Stimulated activated naive B cell treated with anti-CD40 and anti-IgM and Interleukin-4, amounts not matched to agents 10 μg/mL and 1 μg/mL and 100 μg/mL, for 72 hours (primary cell): ENCODE measurements at regions not wholly inside any gene's neighbourhood (a gene's known extent, or its start where the extent isn't known, plus 50 kb on each side); places are given as distances from the start of the nearest gene placed in this dataset.

Experiments used
- ATAC-seq, 2 donors: fragments of 150-1000 bp; cut with Tn5 transposase; replicated peaks; 2 replicates each; pipeline ENCODE4 v1.10.0; 2021; ENCODE audit warnings: moderate library complexity in 1 of 2
- DNase-seq: peaks from one replicate; pipeline ENCODE4 v3.0.0; 2021
- H3K27ac Mint-ChIP-seq: one replicate; pipeline ENCODE4 v1.8.0; 2022; ENCODE audit warnings: mild to moderate bottlenecking, mixed read lengths
- H3K27me3 Mint-ChIP-seq, 2 donors: one replicate each; pipeline ENCODE4 v1.8.0; 2022; ENCODE audit warnings: mixed read lengths in 2 of 2
- H3K36me3 Mint-ChIP-seq, 2 donors: one replicate each; pipeline ENCODE4 v1.8.0; 2022; ENCODE audit warnings: mixed read lengths in 2 of 2, mild to moderate bottlenecking in 1 of 2
- H3K4me1 Mint-ChIP-seq, 2 donors: one replicate each; pipeline ENCODE4 v1.8.0; 2022; ENCODE audit warnings: mixed read lengths in 2 of 2, mild to moderate bottlenecking in 1 of 2
- H3K4me3 Mint-ChIP-seq, 2 donors: one replicate each; pipeline ENCODE4 v1.8.0; 2022; ENCODE audit warnings: mild to moderate bottlenecking in 2 of 2, mixed read lengths in 2 of 2, moderate library complexity in 1 of 2
- H3K9me3 Mint-ChIP-seq, 2 donors: one replicate each; pipeline ENCODE4 v1.8.0; 2022; ENCODE audit warnings: mixed read lengths in 2 of 2, mild to moderate bottlenecking in 1 of 2

DNA sequence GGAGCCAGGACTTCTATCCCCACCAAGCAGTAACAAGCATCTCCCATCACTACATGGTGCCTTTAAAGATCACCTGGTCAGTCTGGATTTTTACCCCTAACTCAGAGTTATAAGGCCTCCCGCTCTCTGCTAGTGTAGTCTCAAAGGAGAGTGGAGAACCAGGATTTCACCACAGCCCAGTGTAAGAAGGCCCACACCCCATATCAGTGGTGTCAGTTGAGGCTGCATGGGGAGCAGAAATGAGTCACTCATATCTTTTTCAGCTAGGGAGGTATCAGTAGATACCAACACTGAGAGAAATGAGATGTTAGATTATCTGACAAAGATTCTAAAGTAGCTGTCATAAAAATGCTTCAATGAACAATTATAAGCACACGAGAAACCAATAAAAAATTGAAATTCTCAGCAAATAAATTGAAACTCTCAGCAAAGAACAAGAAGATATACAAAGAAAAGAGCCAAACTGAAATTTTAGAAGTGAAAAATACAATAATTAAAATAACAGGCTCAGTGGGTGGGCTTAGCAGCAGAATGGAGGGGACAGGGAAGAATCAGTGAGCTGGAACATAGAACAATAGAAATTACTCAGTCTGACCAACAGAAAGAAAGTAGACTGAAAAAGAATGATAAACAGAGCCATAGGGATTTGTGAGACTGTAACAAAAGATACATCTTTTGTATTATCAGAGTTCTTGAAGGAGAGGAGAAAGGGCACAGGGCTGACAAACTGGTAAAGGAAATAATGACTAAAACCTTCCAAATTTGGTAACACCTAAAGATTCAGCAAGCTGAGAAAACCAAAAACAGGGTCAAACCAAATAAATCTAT lies 257.7 kb downstream of the ANAPC1 start:
- Mint-ChIP-seq H3K27me3 (peaks cover 3 to 7% of the 10 kb centered on the region in 2 donors), H3K9me3 (peaks cover 21 to 23% of the 10 kb centered on the region in 2 donors), H3K4me1 (peaks cover 7 to 29% of the 10 kb centered on the region in 2 donors), H3K27ac (no peak overlapping the region), H3K4me3 (no peak overlapping the region), H3K36me3 (peaks cover 10 to 27% of the 10 kb centered on the region in 2 donors)
- peak; percentile 54 to 55 for ATAC-seq
- no peak for DNase-seq

DNA sequence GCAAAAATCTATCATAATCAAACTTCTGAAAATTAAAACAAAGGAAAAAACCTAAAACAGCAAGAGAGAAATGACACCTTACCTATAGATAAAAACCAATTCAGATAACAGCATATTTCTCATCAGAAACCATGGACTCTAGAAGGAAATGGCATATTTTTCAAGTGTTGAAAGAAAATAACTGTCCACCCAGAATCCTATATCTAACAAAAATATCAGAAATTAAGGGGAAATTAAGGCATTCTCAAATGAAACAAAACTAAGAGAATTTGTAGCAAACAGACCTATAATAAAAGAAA lies 257.2 kb downstream of the ANAPC1 start:
- no peak for DNase-seq
- Mint-ChIP-seq H3K4me1 (peaks cover 7 to 29% of the 10 kb centered on the region in 2 donors), H3K4me3 (no peak overlapping the region), H3K27ac (no peak overlapping the region), H3K36me3 (peaks cover 10 to 27% of the 10 kb centered on the region in 2 donors), H3K9me3 (peaks cover 21 to 23% of the 10 kb centered on the region in 2 donors), H3K27me3 (peaks cover 3 to 7% of the 10 kb centered on the region in 2 donors)
- ATAC-seq = no peak

DNA sequence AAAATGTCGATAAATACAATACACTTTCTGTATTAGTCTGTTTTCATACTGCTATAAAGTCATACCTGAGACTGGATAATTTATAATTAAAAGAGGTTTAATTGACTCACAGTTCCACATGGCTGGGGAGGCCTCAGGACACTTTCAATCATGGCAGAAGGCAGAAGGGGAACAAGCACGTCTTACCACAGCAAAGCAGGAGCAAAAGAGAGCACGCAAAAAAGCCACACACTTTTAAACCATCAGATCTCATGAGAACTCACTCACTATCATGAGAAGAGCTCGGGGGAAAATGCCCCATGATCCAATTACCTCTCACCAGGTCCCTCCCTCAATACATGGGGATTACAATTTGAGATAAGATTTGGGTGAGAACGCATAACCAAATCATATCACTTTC lies 256.7 kb downstream of the ANAPC1 start:
- Mint-ChIP-seq H3K4me3 (no peak overlapping the region), H3K27me3 (peaks cover 3 to 7% of the 10 kb centered on the region in 2 donors), H3K9me3 (peaks cover 21 to 23% of the 10 kb centered on the region in 2 donors), H3K4me1 (peaks cover 7 to 30% of the 10 kb centered on the region in 2 donors), H3K36me3 (peaks cover 10 to 27% of the 10 kb centered on the region in 2 donors), H3K27ac (no peak overlapping the region)
- no peak for DNase-seq
- ATAC-seq = no peak

DNA sequence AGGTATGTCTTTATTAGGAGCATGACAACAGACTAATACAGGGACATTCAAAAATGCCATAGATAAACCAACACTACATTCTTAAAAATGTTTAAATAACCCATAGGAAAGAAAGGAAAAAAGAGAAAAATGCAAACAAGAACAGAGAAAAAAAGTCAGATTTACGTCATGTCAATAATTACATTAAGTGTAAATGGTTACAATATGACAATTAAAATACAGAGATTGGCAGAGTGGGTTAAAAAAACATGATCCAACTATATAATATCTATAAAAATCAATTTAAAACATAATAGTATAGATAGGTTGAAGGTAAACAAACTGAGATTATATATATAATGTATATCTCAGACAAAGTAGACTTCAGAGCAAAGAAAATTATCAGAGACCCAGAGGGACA lies 255.8 kb downstream of the ANAPC1 start:
- no peak for ATAC-seq
- Mint-ChIP-seq H3K27ac (no peak overlapping the region), H3K4me1 (peaks cover 14 to 38% of the 10 kb centered on the region in 2 donors), H3K9me3 (peaks cover 21 to 23% of the 10 kb centered on the region in 2 donors), H3K27me3 (peaks cover 3 to 11% of the 10 kb centered on the region in 2 donors), H3K36me3 (peaks cover 10 to 27% of the 10 kb centered on the region in 2 donors), H3K4me3 (no peak overlapping the region)
- no peak for DNase-seq

DNA sequence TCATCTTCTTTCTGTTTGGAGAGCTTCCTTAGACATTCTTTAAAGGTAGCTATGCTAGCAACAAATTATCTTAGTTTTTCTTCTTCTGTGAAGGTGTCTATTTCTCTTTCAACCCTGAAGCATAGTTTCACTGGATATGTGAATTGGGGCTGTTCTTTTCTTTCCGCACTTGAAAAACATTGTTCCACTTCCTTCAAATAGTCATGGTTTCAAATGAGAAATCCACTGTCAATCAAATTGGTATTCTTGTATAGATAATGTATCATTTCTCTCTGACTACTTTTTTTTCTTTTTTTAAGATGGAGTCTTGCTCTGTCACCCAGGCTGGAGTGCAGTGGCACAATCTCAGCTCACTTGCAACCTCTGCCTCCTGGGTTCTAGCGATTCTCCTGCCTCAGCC lies 254.0 kb downstream of the ANAPC1 start:
- Mint-ChIP-seq H3K4me1 (peaks cover 8 to 33% of the 10 kb centered on the region in 2 donors), H3K9me3 (peaks cover 21 to 23% of the 10 kb centered on the region in 2 donors), H3K27ac (no peak overlapping the region), H3K27me3 (peaks cover 4 to 17% of the 10 kb centered on the region in 2 donors), H3K36me3 (peaks cover 11 to 27% of the 10 kb centered on the region in 2 donors), H3K4me3 (no peak overlapping the region)
- ATAC-seq = no peak
- DNase-seq = no peak

DNA sequence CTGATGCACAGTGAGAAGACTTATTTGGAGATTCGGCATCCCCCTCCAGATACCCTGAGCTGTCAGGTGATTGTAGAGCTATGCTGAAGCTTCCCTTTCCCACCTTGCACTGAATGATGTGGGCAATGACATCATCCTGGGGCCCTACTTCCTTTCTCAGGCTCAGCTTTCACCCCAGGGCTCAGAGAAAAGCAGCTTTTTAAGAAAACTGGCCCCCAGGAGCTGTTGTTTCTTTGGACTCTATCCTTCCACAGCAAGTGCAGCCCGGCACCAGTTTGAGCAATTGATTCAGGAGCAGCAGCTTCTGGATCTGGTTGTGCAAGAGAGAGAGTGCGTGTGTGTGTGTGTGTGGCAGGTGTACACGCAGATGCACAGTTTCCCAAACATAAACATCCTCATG lies 251.3 kb downstream of the ANAPC1 start:
- peak; percentile 75 to 83 for ATAC-seq
- Mint-ChIP-seq H3K4me1 (peaks cover 8 to 15% of the 10 kb centered on the region in 2 donors), H3K4me3 (no peak overlapping the region), H3K27ac (peak overlapping the region; percentile 2), H3K9me3 (peaks cover 19% of the 10 kb centered on the region in 2 donors), H3K36me3 (peaks cover 7 to 18% of the 10 kb centered on the region in 2 donors), H3K27me3 (peaks cover 9 to 17% of the 10 kb centered on the region in 2 donors)
- no peak for DNase-seq

DNA sequence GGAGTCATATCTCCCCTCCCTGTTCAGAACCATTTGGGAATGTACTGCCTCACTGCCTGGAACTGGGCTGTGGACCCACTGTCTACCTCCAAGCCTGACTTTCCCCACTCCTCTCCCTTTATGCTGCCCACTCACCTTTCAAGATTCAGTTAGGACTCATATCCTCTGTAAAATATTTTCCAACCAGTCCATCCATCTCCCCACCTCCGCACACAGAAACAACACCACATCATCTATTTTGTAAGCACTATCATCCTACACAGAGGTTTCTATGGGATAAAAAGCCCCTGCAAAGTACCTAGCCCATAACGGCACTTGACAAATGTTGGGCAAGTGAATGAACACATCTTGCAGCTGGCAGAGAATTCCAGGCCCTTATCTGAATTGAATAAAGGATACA lies 250.8 kb downstream of the ANAPC1 start:
- H3K4me3 Mint-ChIP-seq = no peak overlapping the region
- ATAC-seq = no peak
- H3K4me1 Mint-ChIP-seq = peaks cover 8 to 15% of the 10 kb centered on the region in 2 donors
- peaks cover 15 to 19% of the 10 kb centered on the region in 2 donors for H3K9me3 Mint-ChIP-seq
- peaks cover 7 to 14% of the 10 kb centered on the region in 2 donors for H3K36me3 Mint-ChIP-seq
- H3K27ac Mint-ChIP-seq = no peak overlapping the region
- peaks cover 9 to 17% of the 10 kb centered on the region in 2 donors for H3K27me3 Mint-ChIP-seq
- DNase-seq = no peak

DNA sequence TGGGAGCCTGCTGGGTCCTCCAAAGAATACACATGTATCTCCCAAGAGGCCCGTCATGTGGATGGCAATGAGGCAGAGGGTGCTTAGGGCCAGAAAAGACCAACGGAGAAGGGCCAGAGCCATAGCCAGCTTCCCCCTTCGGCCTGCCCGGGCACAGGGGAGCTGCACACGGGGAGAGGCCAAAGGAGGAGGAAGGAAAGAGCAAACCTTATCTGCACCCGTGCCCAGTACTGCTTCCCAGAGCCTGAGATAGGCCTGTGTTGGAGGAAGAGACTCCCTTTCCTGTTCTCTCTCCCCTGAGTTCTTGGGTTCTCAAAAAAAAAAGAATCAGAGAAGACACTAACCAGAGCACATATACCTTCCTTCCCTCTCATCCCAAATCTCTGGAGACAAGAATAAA lies 250.3 kb downstream of the ANAPC1 start:
- Mint-ChIP-seq H3K27ac (no peak overlapping the region), H3K9me3 (peaks cover 11 to 18% of the 10 kb centered on the region in 2 donors), H3K4me1 (peaks cover 8 to 15% of the 10 kb centered on the region in 2 donors), H3K27me3 (peaks cover 9 to 15% of the 10 kb centered on the region in 2 donors), H3K36me3 (peaks cover 7 to 12% of the 10 kb centered on the region in 2 donors), H3K4me3 (no peak overlapping the region)
- no peak for DNase-seq
- ATAC-seq = no peak

DNA sequence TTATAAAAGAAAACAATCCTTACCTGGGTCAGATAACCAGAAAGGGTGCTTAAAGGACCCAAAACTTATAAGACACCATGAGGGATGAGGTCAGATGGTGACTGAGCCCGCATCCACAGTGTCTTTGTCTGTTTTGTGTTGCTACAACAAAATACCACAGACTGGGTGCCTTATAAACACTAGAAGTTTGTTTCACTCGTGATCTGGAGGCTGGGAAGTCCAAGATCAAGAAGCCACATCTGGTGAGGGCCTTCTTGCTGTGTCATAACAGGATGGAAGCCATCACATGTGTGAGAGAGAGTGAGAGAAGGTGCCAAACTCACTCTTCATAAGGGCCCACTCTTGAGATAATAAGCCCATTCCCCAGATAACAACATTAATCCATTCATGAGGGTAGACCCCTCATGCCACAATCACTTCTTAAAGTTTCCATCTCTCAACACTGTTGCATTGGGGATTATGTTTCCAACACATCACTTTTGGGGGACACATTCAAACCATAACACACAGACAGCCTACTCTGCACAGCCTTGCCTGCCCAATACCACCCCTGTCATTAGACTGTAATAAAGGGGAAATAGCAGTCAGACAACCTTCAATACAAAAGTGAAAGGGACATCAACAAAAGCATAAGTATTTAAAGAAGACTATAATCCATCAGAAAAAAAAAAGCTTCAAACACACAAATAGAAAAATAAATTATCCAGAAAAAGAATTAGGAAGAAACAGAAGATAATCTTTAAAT lies 249.8 kb downstream of the ANAPC1 start:
- Mint-ChIP-seq H3K9me3 (peaks cover 6 to 19% of the 10 kb centered on the region in 2 donors), H3K36me3 (peaks cover 4 to 6% of the 10 kb centered on the region in 2 donors), H3K27me3 (peaks cover 9 to 16% of the 10 kb centered on the region in 2 donors), H3K4me1 (peaks cover 8 to 15% of the 10 kb centered on the region in 2 donors), H3K4me3 (no peak overlapping the region), H3K27ac (no peak overlapping the region)
- ATAC-seq (peak; percentile 16 to 45), DNase-seq (no peak)

DNA sequence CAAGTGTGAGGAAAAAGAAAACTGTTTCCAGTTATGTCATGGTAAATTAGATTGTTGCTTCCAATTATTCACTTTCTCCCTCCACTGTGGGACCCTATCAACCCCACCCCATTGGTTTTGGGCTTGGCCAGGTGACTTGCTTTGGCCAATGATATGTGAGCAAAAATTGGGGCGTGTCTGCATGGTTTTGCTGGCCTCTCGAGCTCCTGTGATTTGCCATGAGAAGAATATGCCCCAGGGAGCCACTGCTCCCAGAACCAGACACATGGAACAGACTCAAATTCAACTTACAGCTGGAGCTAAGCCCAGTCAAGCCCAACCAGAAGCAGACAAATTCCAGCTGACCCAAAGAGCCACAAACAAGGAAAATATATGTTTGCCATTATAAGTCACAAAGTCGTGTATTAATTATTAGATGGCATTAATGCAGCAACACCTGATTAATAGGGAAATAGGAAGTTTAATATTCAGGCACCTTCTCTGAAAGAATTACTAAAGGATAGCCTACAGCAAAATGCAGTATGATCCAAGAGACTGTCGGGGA lies 248.9 kb downstream of the ANAPC1 start:
- Mint-ChIP-seq H3K36me3 (peaks cover 5 to 6% of the 10 kb centered on the region in 2 donors), H3K9me3 (peaks cover 1 to 15% of the 10 kb centered on the region in 2 donors), H3K4me3 (no peak overlapping the region), H3K27me3 (peaks cover 9 to 16% of the 10 kb centered on the region in 2 donors), H3K4me1 (peaks cover 8 to 15% of the 10 kb centered on the region in 2 donors), H3K27ac (no peak overlapping the region)
- DNase-seq (no peak), ATAC-seq (no peak)

DNA sequence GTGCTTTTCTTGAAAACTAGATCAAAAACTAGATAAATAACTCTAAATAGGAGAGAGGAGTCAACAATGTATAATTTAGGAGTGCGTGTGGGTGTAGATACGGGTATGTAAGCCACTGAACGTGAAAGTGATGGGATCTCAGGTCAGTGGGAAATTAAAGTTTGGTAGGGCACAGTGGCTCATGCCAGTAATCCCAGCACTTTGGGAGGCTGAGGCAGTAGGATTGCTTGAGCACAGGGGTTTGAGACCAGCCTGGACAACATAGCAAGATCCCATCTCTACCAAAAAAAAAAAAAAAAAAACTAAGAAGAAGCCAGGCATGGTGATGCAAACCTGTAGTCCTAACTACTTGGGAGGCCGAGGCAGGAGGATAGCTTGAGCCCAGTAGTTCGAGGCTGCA lies 247.1 kb downstream of the ANAPC1 start:
- H3K4me3 Mint-ChIP-seq = no peak overlapping the region
- no peak overlapping the region for H3K27ac Mint-ChIP-seq
- peaks cover 0 to 10% of the 10 kb centered on the region in 2 donors for H3K9me3 Mint-ChIP-seq
- ATAC-seq (no peak), DNase-seq (no peak)
- H3K27me3 Mint-ChIP-seq = peaks cover 9 to 16% of the 10 kb centered on the region in 2 donors
- H3K4me1 Mint-ChIP-seq = peaks cover 11 to 25% of the 10 kb centered on the region in 2 donors
- H3K36me3 Mint-ChIP-seq = peaks cover 0 to 5% of the 10 kb centered on the region in 2 donors

DNA sequence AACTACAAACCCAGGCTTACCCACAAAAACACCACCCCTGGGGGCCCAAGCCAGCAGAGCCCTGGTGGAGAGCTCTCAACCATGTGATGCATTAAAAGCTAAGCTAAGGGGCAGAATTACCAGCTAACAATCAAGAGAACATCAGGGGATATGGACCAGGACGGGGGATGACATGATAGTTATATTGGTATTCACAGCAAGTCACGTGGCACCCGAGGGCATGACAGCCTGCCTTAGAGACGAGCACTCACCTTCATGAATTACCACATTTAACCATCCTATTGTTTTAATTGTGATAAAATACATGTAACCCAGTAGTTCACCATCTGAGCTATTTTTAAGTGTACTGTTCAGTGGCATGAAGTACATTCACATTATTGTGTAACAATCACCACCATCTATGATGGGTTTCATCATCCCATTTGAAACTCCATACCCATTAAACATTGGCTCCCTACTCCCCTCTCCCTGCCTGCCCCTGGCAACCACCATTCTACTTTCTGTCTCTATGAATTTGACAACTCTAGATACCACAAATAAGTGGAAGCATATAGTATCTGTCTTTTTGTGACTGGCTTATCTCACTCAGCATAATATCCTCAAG lies 245.6 kb downstream of the ANAPC1 start:
- DNase-seq (no peak), ATAC-seq (no peak)
- H3K9me3 Mint-ChIP-seq = peaks cover 0 to 10% of the 10 kb centered on the region in 2 donors
- peaks cover 0 to 4% of the 10 kb centered on the region in 2 donors for H3K36me3 Mint-ChIP-seq
- peaks cover 3 to 23% of the 10 kb centered on the region in 2 donors for H3K4me1 Mint-ChIP-seq
- H3K27ac Mint-ChIP-seq = no peak overlapping the region
- H3K27me3 Mint-ChIP-seq = peaks cover 9 to 10% of the 10 kb centered on the region in 2 donors
- no peak overlapping the region for H3K4me3 Mint-ChIP-seq

DNA sequence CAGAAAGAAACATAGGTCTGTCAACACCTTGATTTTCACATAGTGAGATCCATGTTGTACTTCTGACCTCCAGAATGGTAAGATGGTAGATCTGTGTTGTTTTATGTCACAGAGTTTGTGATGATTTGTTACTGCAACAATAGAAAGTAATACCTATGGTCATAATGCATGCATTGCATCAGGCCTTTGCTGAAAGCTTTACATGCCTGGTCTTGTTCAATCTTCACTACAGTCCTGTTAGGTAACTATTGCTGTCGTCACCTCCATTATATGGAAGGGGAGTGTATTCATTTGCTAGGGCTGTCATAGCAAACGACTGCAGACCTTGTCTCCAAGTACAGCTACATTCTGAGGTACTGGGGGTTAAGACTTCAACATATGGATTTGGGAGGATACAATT lies 243.5 kb downstream of the ANAPC1 start:
- peaks cover 0 to 6% of the 10 kb centered on the region in 2 donors for H3K27me3 Mint-ChIP-seq
- DNase-seq (no peak), ATAC-seq (no peak)
- H3K4me1 Mint-ChIP-seq = peaks cover 5 to 18% of the 10 kb centered on the region in 2 donors
- no peak overlapping the region for H3K27ac Mint-ChIP-seq
- peaks cover 0 to 10% of the 10 kb centered on the region in 2 donors for H3K9me3 Mint-ChIP-seq
- no peak overlapping the region for H3K4me3 Mint-ChIP-seq
- peaks cover 0 to 4% of the 10 kb centered on the region in 2 donors for H3K36me3 Mint-ChIP-seq
